ENCODE measurements at regions not wholly inside any gene's neighbourhood (a gene's known extent, or its start where the extent isn't known, plus 50 kb on each side); places are given as distances from the start of the nearest gene placed in this dataset.
"Not testable (repeated sequence)": the region's sequence is repeated elsewhere in the genome, so short reads cannot be mapped to it uniquely, and the experiment has no call there.

DNA sequence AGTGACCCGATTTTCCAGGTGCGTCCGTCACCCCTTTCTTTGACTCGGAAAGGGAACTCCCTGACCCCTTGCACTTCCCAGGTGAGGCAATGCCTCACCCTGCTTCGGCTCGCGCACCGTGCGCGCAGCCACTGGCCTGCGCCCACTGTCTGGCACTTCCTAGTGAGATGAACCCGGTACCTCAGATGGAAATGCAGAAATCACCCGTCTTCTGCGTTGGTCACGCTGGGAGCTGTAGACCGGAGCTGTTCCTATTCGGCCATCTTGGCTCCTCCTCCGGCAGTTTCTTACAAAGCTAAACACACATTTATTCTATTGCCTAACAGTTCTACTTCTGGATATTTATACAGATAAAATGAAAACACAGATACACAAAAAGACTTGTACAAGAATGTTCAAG lies 527.6 kb upstream of the LRRN3 start:
- not testable (repeated sequence) for H3K4me3 ChIP-seq (ENCODE audit: low read length); DNase-seq (ENCODE audit: low read depth, low spot score)

DNA sequence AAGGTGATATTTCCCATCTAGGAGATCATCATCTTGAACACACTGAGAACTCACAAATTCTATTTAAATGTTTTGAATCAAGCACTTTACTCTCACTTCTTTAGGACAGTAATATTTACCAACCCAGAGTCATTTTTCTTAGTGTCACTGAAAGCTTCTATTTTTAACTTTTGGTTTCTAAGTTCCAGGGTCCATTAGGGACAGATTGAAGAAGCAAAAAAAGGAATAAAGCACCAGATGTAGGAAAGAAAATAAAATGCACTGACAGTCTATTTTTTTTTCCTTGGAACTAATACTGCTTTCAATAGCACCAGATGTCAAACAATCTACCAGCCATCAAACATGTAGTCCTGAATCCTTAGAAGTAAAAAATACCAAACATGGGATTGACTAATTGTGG lies 526.7 kb upstream of the LRRN3 start:
- DNase-seq (ENCODE audit: low read depth, low spot score): no peak
- no peak overlapping the region for H3K4me3 ChIP-seq (ENCODE audit: low read length)

DNA sequence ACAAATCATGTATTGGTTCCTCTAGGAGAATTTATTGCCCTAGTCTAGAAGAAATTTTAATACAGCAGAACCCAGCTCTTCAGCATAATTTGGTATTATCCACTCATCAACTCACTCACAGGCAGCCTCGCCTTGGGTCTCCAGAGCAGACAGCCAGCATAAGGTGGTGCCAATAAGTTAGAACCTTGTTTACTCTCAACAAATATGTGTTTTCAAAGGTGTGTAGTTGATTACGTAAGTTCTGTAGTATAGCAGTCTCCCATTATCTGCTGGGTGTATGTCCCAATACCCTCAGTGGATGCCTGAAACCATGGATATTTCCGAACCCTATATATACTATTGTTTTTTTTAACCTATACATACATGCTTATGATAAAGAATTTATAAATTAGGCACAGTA lies 522.5 kb upstream of the LRRN3 start:
- no peak for DNase-seq (ENCODE audit: low read depth, low spot score)
- no peak overlapping the region for H3K4me3 ChIP-seq (ENCODE audit: low read length)

DNA sequence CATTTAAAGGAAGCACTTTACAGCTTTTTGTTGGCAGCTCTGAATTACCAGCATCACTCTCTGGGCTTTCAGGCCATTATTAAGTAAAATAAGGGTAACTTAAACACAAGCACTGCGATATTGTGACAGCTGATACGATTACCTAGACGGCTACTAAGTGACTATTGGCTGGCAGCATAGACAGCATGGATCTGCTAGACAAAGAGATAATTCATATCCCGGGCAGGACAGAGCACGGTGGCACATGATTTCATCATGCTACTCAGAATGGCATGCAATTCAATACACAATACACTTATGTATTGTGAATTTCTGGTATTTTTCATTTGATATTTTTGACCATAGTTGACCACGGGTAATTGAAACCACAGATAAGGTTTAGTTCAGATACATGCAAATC lies 522.0 kb upstream of the LRRN3 start:
- no peak overlapping the region for H3K4me3 ChIP-seq (ENCODE audit: low read length)
- no peak for DNase-seq (ENCODE audit: low read depth, low spot score)

DNA sequence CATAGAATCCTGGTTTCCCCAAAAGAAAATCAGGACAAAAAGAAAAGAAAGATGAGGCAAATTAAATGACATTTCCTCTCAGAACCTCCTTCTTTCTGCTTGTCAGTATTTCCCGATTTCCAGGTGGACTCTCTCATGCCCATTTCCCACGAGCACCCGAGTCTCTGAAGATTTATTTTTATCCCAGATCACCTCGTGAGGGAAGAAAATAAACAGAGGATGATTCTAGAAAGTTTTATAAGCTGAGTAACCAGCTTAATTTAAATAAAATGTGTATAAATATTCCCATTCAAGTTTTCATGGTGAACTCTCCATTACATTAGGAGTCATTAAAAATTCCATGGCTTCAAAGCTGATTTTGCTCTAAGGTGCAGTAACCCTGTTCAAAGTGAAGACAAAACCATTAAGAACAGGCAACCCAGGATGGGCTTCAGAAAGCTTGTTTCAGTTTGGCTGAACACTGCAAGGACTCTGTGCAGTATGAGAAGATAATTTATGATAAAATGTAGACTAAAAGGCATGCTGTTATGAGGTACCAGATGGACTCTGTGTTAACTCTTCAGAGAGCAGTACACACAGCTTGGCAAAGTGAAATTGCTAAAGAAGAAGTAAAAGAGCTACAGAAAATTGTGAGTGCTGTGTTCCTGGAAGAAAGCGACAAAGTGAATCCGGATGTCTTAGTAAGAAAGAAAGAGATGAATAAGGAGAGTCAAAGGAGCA lies 521.3 kb upstream of the LRRN3 start:
- DNase-seq (ENCODE audit: low read depth, low spot score): no peak
- H3K4me3 ChIP-seq (ENCODE audit: low read length): no peak overlapping the region

DNA sequence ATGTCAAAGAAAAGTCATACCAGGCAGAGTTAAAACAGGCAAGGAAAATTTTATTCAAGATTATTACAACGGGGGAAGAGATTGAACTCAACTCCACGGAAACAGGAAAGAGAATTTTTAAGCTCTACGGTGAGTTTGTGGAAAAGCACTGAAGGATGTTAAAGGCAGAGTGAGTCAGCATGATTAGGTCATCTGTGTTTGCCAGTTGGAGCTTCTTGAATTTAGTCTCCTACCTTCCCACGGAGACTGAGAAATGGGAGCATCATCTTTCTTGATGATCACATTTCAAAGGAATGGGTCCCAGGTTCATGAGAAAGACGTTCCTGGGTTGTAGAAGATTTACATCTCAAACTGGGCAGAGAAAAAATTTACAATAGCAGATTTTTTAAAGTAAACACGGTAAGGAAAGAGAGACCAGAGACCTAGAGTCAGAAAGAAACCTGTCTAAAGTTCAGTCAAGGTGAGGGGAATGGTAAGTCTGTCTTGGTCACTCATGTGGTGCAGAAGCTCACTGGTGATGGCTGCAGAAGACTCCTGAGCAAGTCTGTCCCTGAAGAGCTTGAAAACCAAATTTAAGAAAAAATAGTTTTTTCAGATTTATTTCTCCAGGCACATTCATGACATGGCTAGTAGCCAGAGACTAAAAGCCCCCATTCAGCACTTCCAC lies 516.9 kb upstream of the LRRN3 start:
- H3K4me3 ChIP-seq (ENCODE audit: low read length): no peak overlapping the region
- no peak for DNase-seq (ENCODE audit: low read depth, low spot score)

DNA sequence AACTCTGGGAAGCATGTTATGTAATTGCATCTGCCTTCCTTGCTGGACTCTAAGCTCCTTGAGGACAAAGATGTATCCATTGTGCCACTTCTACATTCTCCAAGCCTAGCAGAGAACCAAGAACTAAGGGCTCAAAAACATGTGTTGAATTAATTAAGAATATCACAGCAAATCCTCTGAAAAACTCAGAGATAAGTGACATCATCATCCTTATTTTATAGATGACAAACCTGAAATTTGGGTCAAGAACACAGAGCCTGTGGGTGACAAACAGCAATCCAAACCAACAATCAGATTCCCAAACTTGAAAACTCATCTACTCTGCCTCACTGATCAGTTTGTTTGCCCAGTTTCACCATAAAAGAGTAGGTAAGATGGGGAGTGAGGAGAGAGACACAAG lies 503.6 kb upstream of the LRRN3 start:
- DNase-seq (ENCODE audit: low read depth, low spot score): no peak
- no peak overlapping the region for H3K4me3 ChIP-seq (ENCODE audit: low read length)

DNA sequence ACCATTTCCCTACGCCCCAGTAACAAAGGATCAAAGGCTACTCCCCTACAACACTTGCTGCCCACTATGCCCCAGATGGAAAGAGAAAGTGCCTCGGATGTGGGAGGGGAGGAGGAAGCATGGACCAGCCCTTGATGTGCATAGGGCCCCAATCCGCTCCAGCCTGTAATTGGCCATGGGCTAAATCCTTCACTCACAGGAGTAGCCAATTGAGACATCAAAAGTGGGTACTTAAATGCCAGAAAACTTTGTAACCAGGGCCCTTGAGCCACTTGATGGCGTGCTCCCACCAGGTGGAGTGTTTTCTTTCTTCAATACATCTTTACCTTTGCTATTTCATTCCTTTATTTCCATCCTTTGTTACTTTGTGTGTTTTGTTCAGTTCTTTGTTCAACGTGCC lies 500.5 kb upstream of the LRRN3 start:
- H3K4me3 ChIP-seq (ENCODE audit: low read length): no peak overlapping the region
- DNase-seq (ENCODE audit: low read depth, low spot score): no peak

DNA sequence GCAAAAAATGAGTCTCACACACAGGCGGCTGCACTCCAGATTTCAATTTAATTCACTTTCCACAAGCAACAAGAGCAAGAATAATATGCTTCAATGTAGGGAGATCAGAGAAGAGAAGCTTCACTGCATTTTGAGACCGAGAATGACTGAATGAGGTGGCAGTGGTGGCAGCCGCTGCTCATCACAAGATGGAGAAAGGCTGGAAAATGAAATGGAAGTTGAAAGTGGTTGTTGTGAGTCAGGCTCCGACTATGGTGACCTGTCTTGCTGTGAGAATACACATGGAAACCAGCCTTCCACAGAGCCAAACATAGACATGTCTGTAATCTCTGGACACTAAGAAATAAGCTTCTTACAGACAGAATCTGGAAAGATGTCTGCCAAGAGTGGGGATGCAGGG lies 499.6 kb upstream of the LRRN3 start:
- DNase-seq (ENCODE audit: low read depth, low spot score): no peak
- no peak overlapping the region for H3K4me3 ChIP-seq (ENCODE audit: low read length)

DNA sequence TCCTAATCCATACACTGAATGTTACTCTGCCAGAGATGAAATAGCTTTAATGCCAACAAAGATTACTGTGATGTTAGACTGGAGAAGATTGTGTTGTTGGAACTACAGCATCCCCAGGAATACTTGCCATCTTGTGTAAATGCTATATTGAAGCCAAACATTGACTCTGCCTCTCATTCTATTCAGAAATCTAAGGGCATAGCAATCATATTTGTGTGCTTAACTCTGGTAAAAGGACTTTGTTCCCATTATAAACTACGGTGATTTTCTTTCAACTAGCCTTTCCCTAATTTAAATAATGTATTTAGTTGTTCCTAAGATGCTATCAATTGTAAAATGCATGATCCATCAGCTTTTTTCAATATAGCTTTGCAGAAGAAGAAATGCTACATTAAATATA lies 498.4 kb upstream of the LRRN3 start:
- DNase-seq (ENCODE audit: low read depth, low spot score): no peak
- H3K4me3 ChIP-seq (ENCODE audit: low read length): no peak overlapping the region

DNA sequence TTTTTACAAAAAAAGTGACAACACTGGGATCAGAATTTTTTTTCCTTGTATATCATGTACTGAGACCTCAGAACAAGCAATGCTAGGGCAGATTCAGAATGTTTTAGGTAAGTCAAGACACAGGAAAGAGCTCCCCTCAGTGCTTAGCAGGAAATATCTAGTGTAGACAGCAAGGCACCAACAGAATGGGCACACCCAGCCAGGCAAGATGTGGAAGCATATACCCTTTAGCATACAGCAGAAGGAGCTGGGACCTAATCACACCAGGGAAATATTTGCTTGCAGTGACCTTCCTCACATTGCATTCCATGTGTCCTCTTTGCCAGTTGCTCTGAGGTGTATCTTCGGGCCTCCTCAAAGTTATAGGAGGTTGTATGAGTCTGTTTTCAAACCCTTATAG lies 497.6 kb upstream of the LRRN3 start:
- no peak for DNase-seq (ENCODE audit: low read depth, low spot score)
- no peak overlapping the region for H3K4me3 ChIP-seq (ENCODE audit: low read length)

DNA sequence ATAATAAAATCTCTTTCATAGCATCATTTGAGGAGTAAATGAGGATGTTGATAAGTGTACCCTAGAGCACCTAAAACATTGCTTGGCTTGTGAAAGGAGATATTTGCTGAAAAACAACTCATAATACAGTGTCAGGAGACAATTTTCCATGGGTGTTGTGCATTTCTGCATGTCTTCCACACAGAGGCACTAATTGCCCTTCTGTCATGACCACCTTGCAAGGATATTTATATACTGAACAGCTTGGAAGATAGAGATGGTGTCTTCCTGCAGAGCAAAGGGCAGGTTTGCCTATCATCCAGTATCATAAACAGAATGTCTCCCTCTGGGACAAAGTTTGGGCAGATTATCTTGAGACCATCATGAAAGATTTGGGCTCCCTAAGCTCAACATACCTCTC lies 495.2 kb upstream of the LRRN3 start:
- H3K4me3 ChIP-seq (ENCODE audit: low read length): no peak overlapping the region
- no peak for DNase-seq (ENCODE audit: low read depth, low spot score)

DNA sequence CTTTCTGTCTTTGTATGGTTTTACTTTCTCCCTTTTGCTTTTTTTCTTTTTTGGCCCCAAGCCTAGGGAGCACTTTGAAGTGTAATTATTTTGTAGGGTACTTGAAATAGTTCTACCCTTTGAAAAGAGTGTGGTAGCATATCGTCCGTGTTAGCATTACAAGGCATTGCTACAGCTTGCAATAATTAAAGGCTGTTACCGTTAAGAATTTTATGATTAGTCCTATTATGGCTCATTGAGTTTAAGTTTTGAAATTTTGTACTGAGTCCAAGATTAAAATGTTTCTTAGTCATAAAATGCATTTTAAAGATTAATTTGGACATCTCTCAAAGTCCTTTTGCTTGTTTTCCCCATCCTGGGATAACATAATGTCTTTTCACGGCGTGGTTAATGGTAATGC lies 490.0 kb upstream of the LRRN3 start:
- H3K4me3 ChIP-seq (ENCODE audit: low read length): no peak overlapping the region
- DNase-seq (ENCODE audit: low read depth, low spot score): no peak

DNA sequence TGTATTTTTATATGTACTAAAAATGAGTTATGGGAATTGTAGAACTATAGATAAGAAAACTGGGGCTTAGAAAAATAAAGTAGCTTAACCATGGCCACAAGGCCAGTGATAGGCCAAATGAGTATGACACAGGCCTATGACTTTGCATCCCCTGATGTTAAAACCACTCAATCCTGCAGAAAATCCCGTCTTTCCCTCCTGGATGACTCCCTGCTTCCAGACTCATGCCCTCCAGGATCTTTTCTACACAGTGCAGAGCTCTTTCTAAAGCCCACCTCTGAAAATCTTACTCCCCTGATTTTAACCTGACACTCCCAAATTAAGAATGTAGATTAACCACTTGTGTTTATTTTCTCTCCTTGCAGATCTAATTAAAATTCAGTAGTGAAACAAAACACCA lies 489.2 kb upstream of the LRRN3 start:
- DNase-seq (ENCODE audit: low read depth, low spot score): no peak
- H3K4me3 ChIP-seq (ENCODE audit: low read length): no peak overlapping the region

DNA sequence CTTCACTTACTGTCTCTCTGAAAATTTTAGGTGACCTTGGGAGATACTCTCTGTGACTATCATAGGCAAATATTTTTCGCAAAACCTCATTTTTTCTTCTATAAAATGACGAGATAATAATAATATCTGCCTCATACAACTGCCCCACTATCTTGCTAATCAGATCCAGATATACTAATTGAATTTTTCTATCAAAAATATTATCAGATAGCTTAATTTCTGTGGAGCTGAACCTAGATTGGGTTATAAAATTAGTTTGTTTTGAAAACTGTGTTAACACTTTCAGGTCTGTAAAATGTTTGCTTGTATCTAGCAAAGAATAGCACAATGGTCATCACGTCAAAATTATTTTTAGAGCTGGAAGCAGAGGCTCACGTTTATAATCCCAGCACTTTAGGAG lies 486.7 kb upstream of the LRRN3 start:
- no peak for DNase-seq (ENCODE audit: low read depth, low spot score)
- H3K4me3 ChIP-seq (ENCODE audit: low read length): no peak overlapping the region

DNA sequence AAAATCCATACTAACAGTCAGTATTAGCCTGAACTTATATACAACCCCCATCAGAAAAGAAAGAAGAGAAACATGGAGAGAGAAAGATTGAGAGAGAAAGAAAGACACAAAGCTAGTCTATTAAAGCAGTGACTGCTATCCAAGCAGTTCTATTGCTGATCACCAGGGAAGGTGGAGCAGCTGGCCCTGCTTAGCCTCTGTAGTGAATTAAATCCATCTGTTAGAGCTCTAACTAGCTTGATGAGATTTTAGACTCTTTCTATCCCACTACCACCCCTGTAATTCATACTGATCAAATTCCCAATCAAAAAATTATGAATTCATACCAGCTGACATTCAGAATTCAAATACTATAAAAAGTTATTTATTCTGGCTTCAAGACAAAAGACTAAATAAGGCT lies 486.0 kb upstream of the LRRN3 start:
- no peak for DNase-seq (ENCODE audit: low read depth, low spot score)
- no peak overlapping the region for H3K4me3 ChIP-seq (ENCODE audit: low read length)

DNA sequence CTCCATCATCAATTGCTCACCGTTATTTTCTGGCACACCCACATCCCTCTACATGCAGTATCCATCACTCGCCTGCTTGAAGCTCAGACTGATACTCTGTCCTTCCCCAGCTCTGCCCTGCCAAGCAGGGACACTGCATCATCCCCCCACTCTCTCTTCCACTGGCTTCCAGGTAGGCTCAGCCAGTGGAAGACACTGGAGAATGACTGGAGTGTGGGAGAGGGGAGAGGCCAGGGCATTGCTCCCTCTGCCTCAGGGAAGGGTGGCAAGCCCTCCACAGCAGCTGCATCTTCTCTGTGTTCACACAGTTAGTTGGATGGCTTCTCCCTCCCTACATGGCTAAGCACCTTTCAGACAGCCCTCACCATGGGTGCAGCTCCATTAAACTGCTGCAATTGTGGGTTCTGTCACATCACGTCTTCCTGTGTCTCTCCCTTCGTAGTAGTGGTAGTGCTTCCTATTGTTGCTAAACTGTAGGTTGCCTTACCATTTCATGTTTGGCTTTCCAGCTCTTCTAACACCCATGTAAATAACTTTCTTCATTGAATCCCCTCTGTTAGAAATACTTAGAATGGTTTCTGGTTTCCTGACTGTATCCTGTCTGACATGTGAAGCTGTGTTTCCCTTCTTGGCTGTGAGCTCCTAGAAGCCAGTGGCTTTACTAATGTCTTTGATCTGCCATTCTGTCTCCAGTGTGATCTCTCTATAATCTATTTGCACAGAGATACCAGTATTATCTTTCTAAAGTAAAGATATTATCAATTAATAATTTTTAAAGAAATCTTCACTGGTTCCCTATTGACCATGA lies 483.7 kb upstream of the LRRN3 start:
- DNase-seq (ENCODE audit: low read depth, low spot score): no peak
- H3K4me3 ChIP-seq (ENCODE audit: low read length): no peak overlapping the region

DNA sequence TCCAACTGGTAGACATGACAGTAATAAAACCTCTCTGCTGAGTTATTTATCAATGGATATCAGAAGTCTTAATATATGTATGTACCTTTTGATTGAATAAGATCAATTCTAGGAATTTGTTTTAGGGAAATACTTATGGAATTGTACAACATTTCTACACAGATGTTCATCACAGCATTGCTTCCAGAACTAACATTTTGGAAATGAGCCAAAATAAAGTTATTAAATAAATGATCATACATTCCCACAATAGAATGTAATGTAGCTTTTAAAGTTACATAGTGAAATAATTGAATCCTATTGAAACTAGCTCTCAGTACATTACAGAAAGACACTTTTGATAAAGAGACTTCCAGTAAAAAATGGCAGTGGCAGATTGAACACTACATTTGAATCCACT lies 481.6 kb upstream of the LRRN3 start:
- no peak for DNase-seq (ENCODE audit: low read depth, low spot score)
- H3K4me3 ChIP-seq (ENCODE audit: low read length): no peak overlapping the region

DNA sequence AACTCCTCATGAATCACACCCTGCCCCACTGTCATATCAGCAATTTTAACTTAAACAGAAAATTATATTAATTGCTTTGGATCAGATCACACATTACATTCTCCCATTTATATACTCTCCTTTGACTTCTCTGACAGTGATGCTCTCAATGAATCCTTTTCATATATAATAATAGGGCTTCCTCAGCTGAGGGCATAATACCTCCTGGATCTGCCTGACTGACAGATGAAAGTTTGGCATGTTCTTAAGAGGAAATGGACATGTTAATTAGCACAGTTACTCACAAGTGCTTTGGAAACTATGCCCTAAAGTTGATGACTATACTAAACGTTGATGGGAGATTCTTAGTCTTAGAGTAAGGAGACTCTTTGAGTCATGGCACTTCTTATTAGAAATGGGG lies 478.2 kb upstream of the LRRN3 start:
- no peak overlapping the region for H3K4me3 ChIP-seq (ENCODE audit: low read length)
- DNase-seq (ENCODE audit: low read depth, low spot score): no peak

All from Jurkat, Clone E6-1 (cell line).